OCI-LY3 (cell line): ENCODE measurements at regions not wholly inside any gene's neighbourhood (a gene's known extent, or its start where the extent isn't known, plus 50 kb on each side); places are given as distances from the start of the nearest gene placed in this dataset.

Experiments used
- CTCF ChIP-seq: fragments of 200-600, 300-600 bp; sonication (generic); IDR thresholded peaks from 2 replicates; pipeline ENCODE4 v1.5.1; 2014; ENCODE audit warnings: antibody characterized with exemption, low read length, low read depth
- EZH2phosphoT487 ChIP-seq: fragments of 200-600 bp; shearing (Covaris generic); IDR thresholded peaks from 2 replicates; pipeline ENCODE4 v1.6.1; 2018; ENCODE audit warnings: antibody characterized with exemption, mixed run types, low read depth

GRCh38 chr20:60872224-60872623 lies 379.8 kb upstream of the CDH4 start:
- TF ChIP-seq EZH2phosphoT487 = no peak
- no peak for TF ChIP-seq CTCF
